ENCODE measurements at regions not wholly inside any gene's neighbourhood (a gene's known extent, or its start where the extent isn't known, plus 50 kb on each side); places are given as distances from the start of the nearest gene placed in this dataset.
"Not testable (repeated sequence)": the region's sequence is repeated elsewhere in the genome, so short reads cannot be mapped to it uniquely, and the experiment has no call there.

- H3K4me3 ChIP-seq (ENCODE audit: insufficient read depth, low read depth, low read length); H2AK5ac ChIP-seq (ENCODE audit: low read depth, low read length); H3K18ac ChIP-seq (ENCODE audit: low read depth, low read length); DNase-seq; H4K5ac ChIP-seq (ENCODE audit: low read depth, low read length); H2AK9ac ChIP-seq (replicated peaks; ENCODE audit: low read depth, low read length, poor library complexity); H4K91ac ChIP-seq (ENCODE audit: insufficient read depth, low read depth, low read length); H3K27ac ChIP-seq (ENCODE audit: insufficient read depth, low read length); H2AFZ ChIP-seq (replicated peaks; ENCODE audit: low read length, poor library complexity); dilution Hi-C loops (cut with HindIII; ENCODE audit: low sequenced_read_pairs, unreplicated experiment); POLR2A ChIA-PET (ENCODE audit: unreplicated experiment); H3K36me3 ChIP-seq (ENCODE audit: control insufficient read depth, insufficient read depth, low read length); H4K20me1 ChIP-seq (ENCODE audit: insufficient read depth, low read length); H3K4me2 ChIP-seq (ENCODE audit: low read depth, low read length); H2BK15ac ChIP-seq (ENCODE audit: low read depth, low read length); H3K79me1 ChIP-seq (ENCODE audit: low read depth in 1 of 2, low read length in 2 of 2); H3K56ac ChIP-seq (ENCODE audit: extremely low read depth, insufficient read depth, low read length); H2BK120ac ChIP-seq (ENCODE audit: low read depth, low read length); H4K8ac ChIP-seq (ENCODE audit: low read depth in 2 of 2, low read length in 2 of 2); H3K9me1 ChIP-seq (ENCODE audit: insufficient read depth, low read length); H3K14ac ChIP-seq (replicated peaks; ENCODE audit: low read depth, low read length); H3K9ac ChIP-seq (ENCODE audit: low read depth, low read length); H3K4me1 ChIP-seq (ENCODE audit: control insufficient read depth, insufficient read depth, low read length); in situ Hi-C loops (cut with MboI; ENCODE audit: low sequenced_read_pairs); ATAC-seq (ENCODE audit: low read depth); intact Hi-C loops (cut with micrococcal nuclease); H3K9me3 ChIP-seq (ENCODE audit: control insufficient read depth, insufficient read depth, low read length); H3K23ac ChIP-seq (ENCODE audit: low read depth, low read length); H3K4ac ChIP-seq (ENCODE audit: low read depth, low read length); H2BK5ac ChIP-seq (ENCODE audit: low read depth, low read length, poor library complexity, severe bottlenecking); BruUV-seq (replicated peaks); H2BK20ac ChIP-seq (ENCODE audit: low read depth, low read length); H3K27me3 ChIP-seq (ENCODE audit: control insufficient read depth, insufficient read depth, low read length); CTCF ChIA-PET: not testable (repeated sequence)
- 29% methylated on average over 1 of the region's 7 CpGs; no CpG with 5 or more reads in 1 of the 2 experiments for WGBS, 2 experiments (ENCODE audit: extremely low coverage in 2 of 2, insufficient read length in 1 of 2)
These were observed 64.9 kb upstream of the COX20 start for GRCh38 chr1:244770556-244770955.

Data from IMR-90 (cell line).